ENCODE measurements at regions not wholly inside any gene's neighbourhood (a gene's known extent, or its start where the extent isn't known, plus 50 kb on each side); places are given as distances from the start of the nearest gene placed in this dataset.

DNA sequence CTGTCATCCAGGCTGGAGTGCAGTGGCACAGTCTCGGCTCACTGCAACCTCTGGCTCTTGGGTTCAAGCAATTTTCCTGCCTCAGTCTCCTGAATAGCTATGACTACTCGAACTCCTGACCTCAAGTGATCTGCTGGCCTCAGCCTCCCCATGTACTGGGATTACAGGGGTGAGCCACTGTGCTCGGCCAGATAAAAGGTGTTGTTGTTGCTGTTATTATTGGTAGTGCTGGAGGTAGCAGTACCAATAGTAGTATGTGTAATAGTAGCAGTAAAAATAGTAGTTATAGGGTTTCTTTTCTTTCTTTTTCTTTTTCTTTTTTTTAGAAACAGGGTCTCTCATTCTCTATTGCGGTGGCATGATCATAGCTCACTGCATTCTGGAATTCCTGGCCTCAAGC, 592.1 kb downstream of the ARAP2 start:
- ChIA-PET POLR2A (no interaction called here), CTCF (interaction anchor here (1.0 kb wide), 1 partner anchor 34 kb away, joined by 3 read pairs; no protein-coding TSS in a partner anchor)
- TF ChIP-seq, protein P1, sequence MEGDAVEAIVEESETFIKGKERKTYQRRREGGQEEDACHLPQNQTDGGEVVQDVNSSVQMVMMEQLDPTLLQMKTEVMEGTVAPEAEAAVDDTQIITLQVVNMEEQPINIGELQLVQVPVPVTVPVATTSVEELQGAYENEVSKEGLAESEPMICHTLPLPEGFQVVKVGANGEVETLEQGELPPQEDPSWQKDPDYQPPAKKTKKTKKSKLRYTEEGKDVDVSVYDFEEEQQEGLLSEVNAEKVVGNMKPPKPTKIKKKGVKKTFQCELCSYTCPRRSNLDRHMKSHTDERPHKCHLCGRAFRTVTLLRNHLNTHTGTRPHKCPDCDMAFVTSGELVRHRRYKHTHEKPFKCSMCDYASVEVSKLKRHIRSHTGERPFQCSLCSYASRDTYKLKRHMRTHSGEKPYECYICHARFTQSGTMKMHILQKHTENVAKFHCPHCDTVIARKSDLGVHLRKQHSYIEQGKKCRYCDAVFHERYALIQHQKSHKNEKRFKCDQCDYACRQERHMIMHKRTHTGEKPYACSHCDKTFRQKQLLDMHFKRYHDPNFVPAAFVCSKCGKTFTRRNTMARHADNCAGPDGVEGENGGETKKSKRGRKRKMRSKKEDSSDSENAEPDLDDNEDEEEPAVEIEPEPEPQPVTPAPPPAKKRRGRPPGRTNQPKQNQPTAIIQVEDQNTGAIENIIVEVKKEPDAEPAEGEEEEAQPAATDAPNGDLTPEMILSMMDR (IDR thresholded peaks at IDR 0.05; ENCODE audit: control extremely low read depth, extremely low read depth, low read depth, missing control alignments) = no peak
- DNase-seq (ENCODE audit: extremely low spot score) = no peak

DNA sequence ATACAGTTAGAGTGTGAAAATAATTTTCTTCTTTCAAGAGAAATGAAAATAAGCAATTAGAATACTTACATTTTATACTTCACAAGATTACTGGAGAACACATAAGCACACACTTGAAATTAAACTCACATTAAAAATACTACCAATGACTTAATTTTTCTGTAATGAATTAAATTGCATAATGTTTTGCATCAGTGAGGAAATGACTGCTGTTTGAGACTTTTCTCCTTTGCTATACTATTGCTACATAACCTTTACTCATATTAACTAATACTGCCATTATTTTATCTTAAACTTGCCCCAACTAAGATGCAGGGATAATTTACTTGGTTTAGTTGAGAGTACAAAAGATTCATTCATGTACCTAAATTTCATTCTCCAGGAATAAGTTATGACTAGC, 590.9 kb downstream of the ARAP2 start:
- POLR2A ChIA-PET = no interaction called here
- TF ChIP-seq, protein P1 (IDR thresholded peaks at IDR 0.05; ENCODE audit: control extremely low read depth, extremely low read depth, low read depth, missing control alignments) = no peak
- CTCF ChIA-PET = no interaction called here

DNA sequence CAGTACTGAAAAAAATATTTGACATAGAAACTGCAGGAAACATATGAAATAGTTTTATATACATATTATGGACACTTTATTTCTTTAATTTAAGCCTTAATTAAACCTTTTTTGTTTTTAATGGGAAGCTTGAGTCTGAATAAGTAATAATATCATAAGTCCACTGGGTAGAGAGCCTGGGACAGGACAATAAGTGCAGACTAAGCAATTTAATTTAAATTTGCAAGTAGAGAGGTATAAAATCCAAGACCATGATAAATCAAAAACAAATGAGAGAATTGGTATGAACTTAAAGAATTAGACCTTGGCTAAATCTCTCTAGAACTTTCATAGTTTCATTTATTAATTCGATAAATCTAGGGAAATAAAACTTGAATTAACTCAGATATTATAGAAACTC, 571.2 kb downstream of the ARAP2 start:
- TF ChIP-seq, protein P1 (IDR thresholded peaks at IDR 0.05; ENCODE audit: control extremely low read depth, extremely low read depth, low read depth, missing control alignments) = no peak
- DNase-seq (ENCODE audit: extremely low spot score) = no peak
- ChIA-PET CTCF (interaction anchor here (0.9 to 1.0 kb wide), 2 partner anchors 14 to 17 kb away, joined by 3 read pairs; no protein-coding TSS in a partner anchor), POLR2A (no interaction called here)

More for the DNA sequence above, 590.9 kb downstream of the ARAP2 start:
- DNase-seq (ENCODE audit: extremely low spot score) = no peak

DNA sequence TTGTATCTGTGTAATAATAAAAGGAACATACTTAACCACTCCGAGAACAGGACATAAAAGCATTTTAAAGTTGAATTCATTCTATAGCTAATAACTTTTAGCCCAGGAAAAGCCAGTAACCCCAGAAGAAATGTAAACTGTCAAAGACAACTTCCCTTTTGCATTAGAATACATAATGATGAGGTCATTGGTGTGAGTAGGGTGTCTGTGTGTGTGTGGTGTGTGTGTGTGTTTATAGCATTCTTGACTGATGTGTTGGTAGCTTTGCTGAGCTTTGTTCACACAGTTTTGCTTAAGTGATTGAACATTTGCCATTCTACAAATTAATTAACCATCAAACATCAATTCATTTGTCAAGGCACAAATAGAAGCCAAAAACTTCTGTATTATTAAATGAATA, 559.6 kb downstream of the ARAP2 start:
- ChIA-PET POLR2A (no interaction called here), CTCF (interaction anchor here (1.0 kb wide), 1 partner anchor 10 kb away, joined by 4 read pairs; no protein-coding TSS in a partner anchor)
- no peak for DNase-seq (ENCODE audit: extremely low spot score)
- TF ChIP-seq, protein P1 (IDR thresholded peaks at IDR 0.05; ENCODE audit: control extremely low read depth, extremely low read depth, low read depth, missing control alignments) = no peak

DNA sequence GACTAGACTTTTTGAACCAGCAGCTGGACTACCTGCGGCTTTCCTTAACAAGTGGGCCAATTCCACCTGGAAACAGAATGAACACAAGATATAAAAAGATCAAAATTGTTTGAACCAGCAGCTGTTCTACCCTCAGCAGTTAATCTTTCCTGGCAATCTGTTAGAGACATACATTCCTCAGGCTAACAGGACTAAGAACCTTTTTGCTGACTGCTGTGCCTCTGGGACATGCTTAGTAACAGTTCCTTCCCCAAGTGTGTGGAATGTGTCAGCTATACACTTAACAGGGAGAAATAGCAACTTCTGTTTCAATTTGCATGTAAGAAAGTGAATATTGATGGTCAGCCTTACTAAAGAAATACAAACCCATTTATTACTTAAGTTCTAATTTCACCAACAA, 554.4 kb downstream of the ARAP2 start:
- no peak for DNase-seq (ENCODE audit: extremely low spot score)
- TF ChIP-seq, protein P1 (IDR thresholded peaks at IDR 0.05; ENCODE audit: control extremely low read depth, extremely low read depth, low read depth, missing control alignments) = no peak
- ChIA-PET POLR2A (no interaction called here), CTCF (no interaction called here)

DNA sequence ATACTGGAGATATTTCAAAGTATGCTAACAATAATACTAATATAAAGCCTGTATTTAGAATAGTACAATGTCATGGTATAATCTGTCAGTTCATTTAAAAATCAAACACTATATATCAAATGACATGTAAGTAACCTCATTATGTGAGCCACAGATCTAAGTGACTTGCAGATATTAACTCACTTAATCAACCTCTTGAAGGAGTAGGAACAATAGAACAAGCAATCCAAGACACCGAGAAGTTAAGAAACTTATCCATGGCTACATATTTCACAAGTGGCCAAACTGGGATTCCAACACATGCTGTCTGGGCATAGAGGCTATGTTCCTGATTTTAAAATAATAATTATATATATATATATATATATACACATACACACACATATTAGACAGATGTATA, 554.0 kb downstream of the ARAP2 start:
- TF ChIP-seq, protein P1 (IDR thresholded peaks at IDR 0.05; ENCODE audit: control extremely low read depth, extremely low read depth, low read depth, missing control alignments) = no peak
- ChIA-PET POLR2A (no interaction called here), CTCF (no interaction called here)
- no peak for DNase-seq (ENCODE audit: extremely low spot score)

DNA sequence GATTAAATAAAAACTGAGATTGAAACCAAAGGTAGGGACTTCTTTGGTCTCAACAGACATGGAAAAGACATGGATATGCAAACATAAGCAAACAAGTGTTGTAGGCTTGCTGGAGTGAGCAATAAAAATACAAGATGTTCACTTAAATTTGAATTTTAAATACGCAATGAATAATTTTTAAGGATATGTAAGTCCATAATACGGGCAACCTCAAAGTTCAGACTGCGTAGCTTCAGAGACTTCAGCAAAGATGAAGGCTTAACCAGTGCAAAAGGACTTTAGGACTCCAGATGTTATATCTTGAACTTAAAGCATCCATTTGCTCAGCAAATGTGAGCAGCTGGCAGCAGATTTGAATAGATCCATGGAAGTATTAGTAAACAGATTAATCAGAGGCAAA, 549.3 kb downstream of the ARAP2 start:
- POLR2A ChIA-PET = no interaction called here
- TF ChIP-seq, protein P1 (IDR thresholded peaks at IDR 0.05; ENCODE audit: control extremely low read depth, extremely low read depth, low read depth, missing control alignments) = no peak
- CTCF ChIA-PET = interaction anchor here (1.0 kb wide), 1 partner anchor 11 kb away, joined by 4 read pairs; no protein-coding TSS in a partner anchor
- no peak for DNase-seq (ENCODE audit: extremely low spot score)
